ENCODE measurements at regions not wholly inside any gene's neighbourhood (a gene's known extent, or its start where the extent isn't known, plus 50 kb on each side); places are given as distances from the start of the nearest gene placed in this dataset.
A peak's percentile ranks its signal among the peaks of the same experiment; 100 is the strongest.

DNA sequence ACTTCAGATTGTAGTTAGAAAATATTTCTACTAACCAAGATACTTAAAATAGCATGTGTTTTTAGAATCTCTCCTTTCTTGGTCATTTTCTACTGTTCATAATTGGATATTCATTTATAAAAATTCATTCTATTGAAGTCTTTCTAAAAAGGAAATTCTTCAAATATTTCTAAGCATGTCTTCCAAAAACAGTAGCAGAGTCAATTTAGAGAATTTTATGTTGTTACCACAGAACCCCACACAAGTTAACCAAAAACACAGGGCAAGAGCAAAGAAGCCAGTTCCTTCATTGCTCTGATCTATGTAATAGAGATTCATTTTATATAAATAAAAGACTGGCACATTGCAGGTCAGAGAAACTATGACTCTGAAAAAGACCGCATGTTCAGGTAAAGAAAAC lies 345.1 kb upstream of the PITX2 start:
- DNase-seq, result no peak

DNA sequence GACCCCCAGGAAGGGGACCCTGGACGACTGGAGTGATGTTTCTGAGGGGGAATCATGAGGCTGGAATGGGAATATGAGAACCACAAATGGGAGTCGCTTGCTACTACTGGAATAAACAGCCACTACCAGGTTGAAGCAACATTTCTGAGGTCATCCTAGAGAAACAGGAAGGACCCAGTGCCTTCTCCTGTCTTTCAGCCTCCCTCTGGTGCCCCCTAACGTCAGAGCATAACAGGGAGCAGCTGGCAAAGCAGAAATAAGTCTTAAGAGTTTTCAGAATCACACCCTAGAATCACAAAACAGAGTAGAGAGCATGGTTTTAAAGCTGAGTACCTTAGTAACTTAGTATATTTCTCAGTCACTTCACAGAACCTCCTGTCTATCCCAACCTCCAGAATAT lies 347.8 kb upstream of the PITX2 start:
- peak; percentile 69 for DNase-seq

DNA sequence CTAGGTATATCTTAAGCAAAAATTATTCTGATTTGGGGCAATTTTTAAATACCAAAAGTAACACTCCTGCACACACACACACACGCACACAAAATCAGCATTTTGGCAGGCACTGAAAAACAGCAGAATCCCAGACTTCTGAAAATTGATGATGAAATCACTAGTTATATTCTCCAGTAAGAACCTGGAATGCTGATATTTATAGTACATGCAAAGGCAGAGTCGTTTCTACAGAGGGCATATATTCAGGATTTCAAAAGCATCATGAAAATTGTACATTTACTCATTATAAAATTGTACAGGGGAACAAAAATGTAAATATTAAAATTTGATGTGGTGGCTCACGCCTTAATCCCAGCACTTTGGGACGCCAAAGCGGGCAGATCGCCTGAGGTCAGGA lies 352.5 kb upstream of the PITX2 start:
- no peak for DNase-seq

DNA sequence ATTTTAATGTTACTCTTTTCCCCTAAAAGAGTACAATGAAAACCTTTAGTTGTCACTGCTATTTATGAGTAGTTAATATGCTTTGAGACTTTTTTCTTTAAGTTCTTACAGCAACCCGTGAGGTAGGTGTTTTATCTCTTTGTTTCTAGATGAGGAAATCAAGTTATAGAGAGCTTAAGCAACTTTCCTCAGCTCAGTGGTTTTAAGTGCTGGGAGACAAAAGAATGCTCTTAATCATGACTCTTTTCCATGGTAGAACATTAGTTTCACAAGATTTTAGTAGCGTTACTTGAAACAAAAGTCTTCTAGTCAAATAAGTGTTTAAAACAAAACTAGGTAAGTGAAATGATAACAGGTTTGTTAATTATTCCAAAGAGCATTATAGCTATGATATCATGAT lies 354.7 kb upstream of the PITX2 start:
- no peak for DNase-seq

DNA sequence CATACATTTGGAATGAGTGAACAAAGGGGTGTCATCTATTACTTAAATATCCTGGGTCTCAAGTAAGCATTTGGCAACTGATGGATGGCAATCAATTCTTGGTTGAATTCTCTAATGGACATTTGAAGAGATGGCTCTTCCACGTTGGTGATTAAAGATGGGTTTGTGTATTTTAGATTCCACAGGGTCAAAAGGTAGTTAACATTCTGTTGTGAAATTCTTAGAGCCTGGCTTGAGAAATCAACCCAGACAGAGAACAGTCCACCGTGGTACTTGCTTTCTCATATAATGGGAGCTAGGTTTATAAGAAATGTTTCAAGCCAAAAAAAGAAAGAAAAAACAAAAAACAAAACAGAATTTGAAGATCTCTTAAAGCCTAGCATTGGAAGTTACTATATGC lies 355.9 kb upstream of the PITX2 start:
- DNase-seq, result no peak

DNA sequence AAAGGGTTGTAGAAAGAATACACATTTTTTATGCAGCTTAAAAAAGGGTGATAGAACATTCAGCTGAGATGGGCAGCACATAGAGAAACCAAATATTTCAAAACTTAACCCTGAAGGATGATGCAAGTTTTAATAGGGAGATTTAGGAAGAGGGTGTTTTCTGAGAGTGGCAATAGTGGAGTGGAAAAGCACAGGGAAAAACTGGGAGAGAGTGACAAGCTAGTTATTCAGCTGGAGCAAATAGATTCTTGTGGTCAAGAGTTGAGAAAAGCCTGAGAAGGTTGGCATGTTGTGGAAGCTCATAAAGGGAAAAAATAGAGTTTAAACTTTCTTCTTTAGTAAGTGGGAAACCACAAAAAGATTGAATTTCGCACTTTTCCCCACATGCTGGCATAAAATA lies 359.6 kb upstream of the PITX2 start:
- DNase-seq, result no peak

DNA sequence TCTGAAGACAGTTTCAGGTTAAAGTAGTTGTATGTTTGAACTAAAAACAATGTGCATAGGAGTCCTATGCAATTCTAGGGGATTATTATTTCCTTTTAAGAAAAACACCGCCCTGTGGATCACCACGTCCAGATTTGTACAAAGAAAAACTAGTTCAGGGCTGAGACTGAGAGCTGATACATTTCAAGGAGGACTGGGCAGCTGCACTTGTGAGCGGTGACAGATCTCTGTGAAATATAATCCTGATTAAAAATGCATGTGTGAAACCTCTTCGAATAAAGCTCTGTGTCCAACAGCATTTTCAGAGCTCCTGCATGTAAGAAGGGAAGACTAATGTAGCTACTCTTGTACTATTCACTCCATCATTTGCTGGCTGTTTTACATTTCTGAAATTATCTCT lies 365.8 kb upstream of the PITX2 start:
- no peak for DNase-seq

DNA sequence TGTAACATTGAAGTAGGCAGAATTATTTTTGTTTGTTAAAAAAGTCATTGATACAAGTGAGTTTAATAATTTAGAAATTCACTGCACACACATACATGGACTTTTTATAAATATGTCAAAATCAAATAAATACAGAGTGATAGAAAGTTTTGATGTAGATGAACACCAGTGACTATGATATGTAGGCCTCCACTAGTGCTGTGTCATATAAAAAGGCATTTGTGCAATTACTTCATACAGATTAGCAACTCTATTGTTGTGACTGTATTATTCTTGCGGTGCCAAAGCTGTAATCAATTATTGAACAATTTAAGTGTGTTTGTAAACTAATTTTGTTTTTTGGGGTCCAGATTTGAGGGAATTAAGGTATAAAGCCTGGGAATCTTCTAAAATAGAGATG lies 366.2 kb upstream of the PITX2 start:
- no peak for DNase-seq

DNA sequence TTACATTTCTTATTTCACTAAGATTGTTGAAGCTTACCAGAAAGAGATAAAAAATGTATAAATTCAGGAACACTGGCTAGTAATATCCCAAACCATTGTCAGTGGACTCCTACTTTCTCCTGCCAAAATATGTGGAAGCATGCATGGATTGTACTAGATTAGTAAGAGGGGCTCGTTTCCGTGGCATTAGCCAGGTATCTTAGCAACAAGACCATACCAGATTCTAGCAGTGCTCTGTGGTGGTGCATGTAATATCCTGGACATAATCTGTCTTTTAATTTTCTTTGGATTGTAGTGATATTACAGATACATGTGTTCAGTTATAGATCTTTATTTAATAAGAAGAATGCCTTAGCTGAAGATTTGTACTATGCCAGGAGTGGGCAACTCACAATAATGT lies 371.9 kb upstream of the PITX2 start:
- DNase-seq, result no peak

DNA sequence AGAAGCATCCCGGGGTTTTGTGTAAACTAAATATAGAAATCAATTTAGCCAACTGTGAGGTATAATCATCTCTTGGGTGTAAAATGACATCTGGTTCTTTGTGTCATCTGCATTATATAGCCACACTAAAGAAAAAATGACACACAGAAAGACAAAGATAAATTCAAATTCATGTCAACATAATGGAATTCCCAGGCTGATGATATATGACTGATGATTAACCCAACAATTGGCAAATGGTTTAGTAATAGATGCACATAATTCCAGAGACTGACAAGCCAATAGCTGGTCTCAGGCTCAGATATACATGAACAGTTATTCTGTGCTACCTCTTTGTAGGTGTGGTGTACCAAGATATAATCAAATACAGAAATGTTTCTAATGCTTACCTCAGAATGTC lies 375.4 kb upstream of the PITX2 start:
- DNase-seq, result no peak

DNA sequence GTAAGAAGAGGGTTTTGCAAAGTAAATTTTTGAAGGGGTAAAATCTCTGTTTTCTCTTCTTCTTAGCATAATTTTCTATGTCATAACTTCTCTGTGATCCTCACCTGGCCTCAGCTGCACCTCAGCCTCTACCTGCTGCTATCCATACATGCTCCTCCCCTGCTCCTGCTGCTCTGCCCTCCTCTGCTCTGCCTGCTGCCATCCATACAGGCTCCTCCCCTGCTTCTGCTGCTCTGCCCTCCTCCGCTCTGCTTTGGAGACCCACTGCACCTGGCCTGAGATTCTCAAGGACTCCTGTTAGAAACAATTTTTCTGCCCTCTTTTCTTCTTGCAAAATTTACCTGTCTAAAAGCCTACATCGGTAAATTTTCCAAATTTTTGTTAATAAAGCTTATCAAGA lies 388.6 kb upstream of the PITX2 start:
- no peak for DNase-seq

DNA sequence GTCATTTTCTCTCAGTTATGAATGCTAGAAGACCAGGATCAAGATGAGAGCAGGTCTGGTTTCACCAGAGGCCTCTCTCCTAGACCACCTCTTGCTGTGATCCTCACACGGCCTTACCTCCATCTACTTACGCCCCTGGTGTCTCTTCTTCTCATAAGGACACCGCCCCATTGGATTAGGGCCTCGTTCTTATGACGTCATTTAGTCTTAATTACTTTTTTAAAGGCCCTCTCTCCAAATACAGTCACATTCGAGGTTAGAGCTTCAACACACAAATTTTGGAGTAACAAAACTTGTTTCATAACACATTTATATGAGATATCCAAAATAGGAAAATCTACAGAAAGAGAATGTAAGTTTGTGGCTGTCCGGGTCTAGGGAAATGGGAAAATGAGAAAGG lies 391.0 kb upstream of the PITX2 start:
- DNase-seq, result no peak

DNA sequence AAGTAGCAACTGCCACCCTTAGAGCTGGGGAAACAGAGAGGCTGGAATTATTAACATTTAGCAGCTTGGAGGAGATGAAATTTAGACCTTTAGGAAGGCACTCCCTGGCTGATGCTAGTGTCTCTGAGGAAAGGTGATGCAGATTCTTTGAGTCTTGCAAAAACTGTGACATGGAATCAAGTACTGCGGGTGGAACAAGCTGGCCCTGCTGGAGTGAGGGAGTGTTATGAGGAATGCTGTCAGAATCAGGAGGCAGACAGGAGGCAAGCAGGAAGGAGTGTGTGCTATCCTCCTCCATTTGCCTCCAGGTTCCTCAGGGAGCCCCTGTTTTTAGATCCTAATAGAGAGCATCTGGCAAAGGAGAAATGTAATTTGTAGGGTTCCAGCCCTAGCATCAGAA lies 391.7 kb upstream of the PITX2 start:
- DNase-seq, result no peak

DNA sequence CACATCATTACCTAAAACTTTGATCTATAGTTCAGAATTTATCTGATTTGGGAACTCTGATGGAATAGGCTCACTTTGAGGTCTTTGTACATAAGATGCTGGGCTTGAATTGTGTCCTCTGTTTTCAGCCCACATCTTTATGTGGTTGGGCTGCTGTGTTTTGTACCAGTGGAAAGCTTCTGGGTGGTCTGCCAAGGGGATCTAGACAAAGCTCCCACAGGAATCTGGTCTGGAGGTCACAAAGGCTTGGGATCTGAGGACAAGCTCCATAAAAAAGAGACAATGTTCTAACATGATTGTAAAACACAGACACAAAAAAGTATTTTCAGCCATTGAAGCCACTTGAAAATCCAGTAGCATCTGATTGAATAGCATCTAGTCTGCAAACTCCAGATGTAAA lies 393.5 kb upstream of the PITX2 start:
- no peak for DNase-seq

DNA sequence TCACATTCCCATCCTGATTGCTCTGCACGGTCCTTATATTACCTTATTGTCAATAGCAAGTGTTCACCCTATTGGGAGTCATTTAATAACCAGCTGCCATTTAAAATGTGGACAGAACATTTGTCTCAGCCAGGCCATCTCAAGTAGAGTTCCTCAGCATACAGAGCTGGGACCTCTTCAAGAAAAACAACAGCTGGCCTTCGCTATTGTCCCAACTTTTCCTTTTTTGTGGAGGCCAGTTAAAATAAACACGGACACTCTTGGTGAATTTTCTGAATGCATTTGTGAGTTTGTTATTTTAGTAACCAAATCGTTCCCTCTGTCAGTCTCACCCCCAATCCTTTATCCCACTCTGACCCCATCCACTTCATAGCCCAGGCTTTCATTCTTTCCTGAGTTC lies 395.3 kb upstream of the PITX2 start:
- DNase-seq, result no peak

DNA sequence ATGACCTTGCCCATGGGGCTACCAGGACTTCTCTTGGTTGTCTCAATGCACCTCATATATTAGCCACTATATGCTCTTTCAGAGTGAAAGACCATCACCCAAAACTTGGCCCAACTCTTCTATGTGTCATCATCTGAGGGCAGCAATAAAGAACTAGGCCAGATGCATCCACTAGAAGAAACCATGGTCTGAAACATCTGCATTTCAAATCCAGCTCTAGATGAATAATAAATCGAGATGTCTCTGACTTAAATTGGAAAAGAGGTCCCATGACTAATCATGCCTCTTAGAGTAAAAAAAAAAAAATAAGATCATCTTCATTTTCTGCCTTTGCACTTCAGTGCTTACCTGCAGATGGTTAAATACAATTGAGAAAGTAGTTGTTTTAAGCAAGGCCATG lies 397.6 kb upstream of the PITX2 start:
- DNase-seq, result no peak

DNA sequence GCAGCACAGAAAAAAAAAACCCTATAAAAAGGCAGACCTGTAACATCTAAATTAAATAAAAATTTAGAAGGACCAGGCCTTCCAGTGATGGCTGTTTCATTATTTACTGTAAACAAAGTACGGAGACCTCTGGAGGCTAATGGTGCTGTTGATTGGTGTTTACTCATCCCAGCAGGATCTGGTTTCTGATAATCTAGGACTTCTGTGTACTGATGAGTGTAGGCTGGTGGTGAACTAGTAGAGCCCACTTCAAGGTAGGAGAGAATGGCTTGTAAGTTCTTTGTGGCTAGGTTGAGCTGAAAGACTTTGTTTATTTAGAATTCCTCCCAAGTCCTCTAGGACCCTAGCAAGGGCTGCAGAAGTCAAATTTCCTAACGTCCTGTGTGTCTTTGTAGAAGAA lies 398.1 kb upstream of the PITX2 start:
- no peak for DNase-seq

DNA sequence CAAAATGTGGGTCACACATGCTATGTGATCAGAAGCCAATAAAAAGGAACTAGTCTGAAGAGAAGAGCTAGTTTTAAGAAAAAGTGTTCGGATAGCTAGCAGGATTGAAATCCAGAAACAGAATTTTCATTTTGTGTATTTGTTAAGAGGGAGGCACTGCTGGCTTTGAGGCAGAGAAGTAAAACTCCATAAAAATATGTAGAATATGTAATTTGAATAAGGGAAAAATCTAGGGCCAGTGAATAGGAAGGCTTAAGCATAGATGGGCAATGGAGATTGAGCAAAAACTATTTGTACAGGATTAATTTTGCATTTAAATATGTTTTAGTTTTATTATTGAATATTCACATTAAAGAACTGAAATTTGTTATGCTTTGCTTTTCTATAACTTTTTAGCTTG lies 399.9 kb upstream of the PITX2 start:
- no peak for DNase-seq

DNA sequence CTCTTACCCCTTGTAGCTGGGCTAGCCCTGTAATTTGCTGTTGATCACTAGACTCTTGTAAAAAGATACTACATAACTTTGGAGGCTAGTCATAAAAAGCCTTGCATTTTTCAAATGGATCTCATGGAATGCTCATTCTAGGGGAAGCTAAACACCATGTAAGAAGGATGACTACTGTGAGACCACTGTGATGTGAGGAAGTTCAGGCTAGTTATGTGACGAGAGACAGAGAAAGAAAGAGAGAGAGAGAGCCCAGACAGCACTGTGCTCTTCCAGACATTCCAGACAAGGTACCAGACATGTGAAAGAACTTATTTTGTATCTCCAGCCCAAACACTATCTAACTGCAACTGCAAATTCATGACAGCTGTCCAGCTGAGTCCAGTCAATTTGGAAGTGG lies 404.6 kb upstream of the PITX2 start:
- no peak for DNase-seq

DNA sequence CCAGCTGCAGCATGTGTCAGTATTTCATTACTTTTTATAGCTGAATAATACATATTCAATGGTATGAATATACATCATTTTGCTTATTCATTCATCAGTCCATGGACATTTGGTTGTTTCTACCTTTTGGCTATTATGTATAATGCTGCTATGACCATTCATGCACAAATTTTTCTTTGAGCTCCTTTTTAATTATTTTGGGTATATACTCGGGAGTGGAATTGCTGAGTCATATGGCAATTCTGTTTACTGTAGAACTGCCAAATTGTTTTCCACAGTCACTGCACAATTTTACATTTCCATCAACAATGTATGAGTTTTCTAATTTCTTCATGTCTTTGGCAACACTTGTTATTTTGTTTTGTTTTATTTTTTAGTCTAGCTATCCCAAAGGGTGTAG lies 405.9 kb upstream of the PITX2 start:
- no peak for DNase-seq

DNA sequence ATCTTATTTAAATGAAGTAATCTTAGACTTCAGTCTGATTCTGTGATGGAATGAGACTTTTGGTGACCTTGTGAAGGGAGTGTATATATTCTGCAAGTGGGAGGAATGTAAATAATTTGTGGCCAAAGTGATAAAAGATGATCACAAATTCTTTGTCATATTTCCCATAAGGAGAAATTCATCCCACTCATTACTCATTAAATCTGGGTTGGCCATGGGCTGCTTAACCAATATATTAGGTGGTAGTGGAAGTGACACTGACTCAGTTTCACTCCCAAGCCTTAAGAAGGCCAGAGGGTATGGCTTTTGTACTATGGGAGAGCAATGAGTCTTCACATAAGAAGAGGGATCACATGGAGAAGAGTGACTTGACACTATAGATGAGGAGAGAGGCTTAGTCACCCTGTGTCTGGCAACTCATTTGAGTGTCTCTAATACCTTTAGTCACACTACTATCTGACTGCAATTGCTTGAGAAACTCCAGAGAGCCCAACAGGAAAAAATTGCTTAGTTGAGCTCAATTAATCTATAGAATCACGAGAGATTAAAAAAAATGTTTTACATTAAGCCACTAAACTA lies 408.2 kb upstream of the PITX2 start:
- no peak for DNase-seq

DNA sequence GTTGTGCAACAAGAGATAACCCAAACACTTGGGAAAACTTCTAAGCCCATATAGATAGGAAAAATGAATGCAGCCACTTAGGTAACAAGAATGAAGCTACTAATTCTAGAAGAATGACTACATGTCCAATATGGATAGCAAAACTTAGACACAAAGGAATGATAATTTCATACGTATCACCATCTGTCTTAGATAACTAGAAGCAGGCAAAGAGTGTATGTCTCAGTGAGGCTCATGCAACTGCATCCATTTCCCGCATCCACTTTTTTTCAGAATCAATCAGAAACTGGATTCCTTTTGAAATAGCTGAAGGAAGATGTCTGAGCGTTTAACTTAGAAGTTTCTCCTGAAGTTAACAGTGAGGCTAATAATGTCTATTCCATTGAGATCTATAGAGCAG lies 408.7 kb upstream of the PITX2 start:
- no peak for DNase-seq

DNA sequence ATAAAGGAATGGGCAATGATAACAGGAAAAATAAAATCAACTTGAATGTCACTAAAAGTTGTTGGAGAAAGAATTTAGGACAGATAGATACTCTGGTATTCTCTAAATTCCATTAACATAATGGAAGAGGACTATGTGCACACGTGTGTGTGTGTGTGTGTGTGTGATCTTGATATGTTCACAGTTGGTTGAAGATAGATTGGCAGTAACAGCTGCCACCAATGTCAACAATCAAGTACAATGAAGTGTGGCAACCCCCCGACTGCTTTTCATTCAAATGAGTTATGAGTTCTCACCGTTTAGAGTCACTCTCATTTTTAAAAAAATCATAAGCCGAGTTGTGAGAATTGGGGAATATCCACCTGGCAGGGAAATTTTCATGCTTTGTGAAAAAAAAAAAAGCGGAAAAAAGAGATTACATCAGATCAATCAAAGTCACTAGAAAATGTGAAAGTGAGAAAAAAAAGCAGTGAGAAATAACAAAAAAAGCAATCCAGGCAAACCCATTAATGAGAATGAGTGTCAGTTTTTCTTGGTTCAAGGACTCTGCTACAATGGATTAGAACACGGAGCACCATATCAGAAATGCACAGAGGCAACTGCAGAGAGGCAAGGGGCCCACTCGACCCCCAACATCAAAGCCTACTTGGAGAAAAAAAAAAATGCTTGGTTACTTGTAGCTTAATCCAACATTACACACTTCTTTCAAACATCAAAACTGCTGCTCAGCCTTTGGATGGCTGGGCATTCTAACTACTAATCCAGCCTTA lies 414.9 kb upstream of the PITX2 start:
- no peak for DNase-seq

DNA sequence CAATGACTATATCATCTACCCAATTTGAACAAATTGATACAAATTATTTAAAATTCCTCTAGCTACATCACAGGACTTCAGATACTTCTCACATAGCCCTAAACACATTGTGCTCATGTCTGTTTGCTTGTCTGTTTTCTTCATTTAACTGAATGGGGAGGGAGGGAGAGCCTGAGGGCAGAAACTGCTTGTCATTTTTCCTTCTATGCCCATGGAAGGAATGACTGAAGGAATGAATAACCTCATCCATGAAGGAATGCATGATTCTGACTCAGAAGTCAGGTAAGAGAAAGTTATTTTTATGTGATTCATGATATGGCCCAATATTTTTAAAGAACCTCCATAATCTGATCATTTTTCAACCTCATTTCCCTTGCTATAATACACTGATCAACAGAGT lies 418.0 kb upstream of the PITX2 start:
- DNase-seq, result no peak

DNA sequence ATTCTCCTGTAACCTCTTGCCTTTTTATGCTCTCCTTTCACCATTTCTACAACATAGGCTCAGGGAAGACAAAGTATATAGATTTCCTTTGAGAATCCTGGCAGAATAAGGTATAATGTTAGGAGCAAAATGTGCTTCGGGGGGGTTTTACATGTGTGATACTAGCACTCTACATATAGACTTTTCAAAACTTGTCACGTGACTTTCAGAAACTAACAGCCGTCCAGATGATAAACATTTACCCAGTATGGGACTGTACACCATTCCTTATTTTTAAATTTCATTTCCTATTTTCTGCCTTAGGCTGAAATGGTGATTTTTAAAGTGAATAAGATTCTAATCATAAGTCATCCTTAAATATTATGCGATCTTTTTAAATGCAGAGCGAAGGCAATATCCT lies 420.4 kb upstream of the PITX2 start:
- no peak for DNase-seq

Data from hematopoietic multipotent progenitor cell treated with erythropoietin and hydrocortisone succinate and interleukin-3 and kit ligand, for 4 days (in vitro differentiated cells).